Stimulated activated CD4-positive, alpha-beta T cell treated with anti-CD3 and anti-CD28 coated beads, TNF-alpha, amount 100 ng/mL, for 1 hour (primary cell): ENCODE measurements at regions not wholly inside any gene's neighbourhood (a gene's known extent, or its start where the extent isn't known, plus 50 kb on each side); places are given as distances from the start of the nearest gene placed in this dataset.

Experiments
- DNase-seq, 3 donors: peaks; one replicate each; pipeline ENCODE4 v3.0.0-alpha.2; 2020; ENCODE audit warnings: low read depth in 3 of 3, low spot score in 1 of 3

DNA sequence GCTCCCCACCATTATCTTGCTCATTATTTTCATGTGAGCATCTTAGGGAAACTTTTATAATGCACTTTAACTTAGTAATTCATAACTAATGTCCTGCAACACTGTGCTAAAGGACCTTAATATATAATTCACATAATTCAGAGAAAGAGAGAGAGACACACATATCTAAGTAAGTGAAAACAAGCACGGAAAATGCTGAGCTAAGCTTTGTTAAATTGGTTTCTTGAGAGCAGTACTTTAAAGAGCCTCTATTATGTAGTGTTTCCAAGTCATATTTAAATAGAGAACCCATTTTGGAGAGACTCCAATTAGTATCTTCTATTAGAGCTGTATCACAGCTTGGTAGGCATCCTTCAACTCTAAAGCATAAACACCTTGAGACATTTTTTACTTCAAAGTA, 354.1 kb upstream of the SOX14 start:
- DNase-seq: no peak

DNA sequence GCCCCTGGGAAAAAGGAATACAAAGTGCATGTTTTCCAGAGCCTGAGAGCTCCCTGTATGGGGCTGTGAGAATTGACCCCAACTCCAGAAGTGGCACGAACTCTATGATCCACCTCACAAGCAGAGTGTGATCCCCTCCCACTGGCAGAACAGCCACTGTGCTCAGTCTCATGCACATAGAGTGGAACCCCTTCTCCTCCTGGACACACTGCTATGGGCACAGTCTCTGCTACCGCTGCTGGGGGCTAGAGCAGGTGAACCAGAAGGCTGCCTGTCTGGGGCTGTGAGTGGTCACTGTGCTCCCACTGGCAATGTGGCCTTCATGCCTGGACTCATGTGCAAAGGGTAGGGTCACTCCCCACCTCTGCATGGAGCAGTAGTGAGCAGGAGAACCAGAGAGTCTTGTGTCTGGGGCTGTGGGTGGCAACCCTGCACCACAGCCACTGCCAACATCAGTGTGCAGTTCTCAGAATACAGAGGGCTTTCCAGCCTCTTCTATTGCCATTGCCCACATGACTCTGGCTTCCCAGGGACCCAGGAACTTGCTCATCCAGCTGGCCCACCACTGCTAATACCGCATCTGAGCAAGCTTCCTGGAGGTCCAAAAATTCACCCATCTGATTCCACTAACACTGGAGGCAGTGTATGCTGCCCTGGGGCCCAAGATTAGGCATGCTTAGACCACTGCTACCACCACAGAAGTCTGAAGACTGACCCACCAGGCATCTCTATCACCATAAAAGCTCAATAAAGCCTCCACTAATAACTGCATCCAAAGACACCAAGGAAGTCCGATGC, 343.7 kb upstream of the SOX14 start:
- no peak for DNase-seq

DNA sequence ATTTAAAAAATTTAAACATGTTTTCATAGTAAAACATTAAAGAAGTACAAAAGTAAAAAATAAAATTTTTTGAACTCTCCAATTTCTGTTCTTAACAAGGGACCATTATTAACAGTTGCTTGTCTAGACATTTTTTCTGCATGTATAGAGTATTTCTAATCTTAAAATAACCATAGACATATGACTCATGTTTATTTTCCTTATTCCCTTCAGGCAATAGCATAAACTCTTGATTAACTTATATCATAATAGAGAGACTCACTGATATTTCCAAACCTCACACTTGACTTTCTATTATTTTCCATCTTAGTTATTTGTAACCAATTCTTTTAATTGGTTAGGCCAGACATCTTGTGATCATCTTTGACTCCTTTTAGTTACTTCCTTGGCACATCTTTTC, 325.6 kb upstream of the SOX14 start:
- DNase-seq: no peak

DNA sequence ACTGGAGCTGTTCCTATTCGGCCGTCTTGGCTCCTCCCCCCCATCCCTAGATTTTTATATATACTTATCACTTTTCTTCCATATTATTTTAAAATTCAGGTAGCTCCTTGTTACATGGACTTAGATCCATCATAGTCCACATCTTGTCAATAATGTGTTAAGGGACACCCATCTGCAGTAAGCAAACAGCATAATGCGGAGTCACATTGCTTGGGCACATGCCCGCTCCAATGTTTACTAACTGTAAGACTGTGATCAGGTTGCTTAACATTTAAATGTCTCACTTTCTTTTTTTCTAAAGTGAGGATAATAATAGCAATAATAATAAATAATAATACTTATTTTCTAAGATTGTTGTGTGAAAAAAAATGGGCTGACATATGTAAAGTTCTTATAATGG, 303.2 kb upstream of the SOX14 start:
- no peak for DNase-seq

DNA sequence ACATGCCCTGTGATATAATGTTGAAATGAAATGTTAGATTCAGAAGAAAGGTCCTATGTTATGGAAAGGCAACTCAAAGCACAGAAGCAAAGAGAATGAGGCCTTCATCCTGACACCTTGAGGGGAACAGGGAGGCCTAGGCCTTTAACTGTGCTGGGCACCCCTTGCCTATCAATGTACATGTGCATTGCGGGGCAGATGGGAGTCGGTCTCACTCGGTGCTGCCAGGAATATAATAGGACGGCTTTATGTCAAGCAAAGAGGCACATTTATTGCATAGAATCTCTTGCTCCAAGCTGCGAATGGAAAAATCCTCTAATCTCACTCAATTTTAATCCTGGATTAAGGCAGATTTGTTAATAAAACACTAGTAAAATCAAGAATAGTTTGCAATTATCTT, 301.0 kb upstream of the SOX14 start:
- no peak for DNase-seq

DNA sequence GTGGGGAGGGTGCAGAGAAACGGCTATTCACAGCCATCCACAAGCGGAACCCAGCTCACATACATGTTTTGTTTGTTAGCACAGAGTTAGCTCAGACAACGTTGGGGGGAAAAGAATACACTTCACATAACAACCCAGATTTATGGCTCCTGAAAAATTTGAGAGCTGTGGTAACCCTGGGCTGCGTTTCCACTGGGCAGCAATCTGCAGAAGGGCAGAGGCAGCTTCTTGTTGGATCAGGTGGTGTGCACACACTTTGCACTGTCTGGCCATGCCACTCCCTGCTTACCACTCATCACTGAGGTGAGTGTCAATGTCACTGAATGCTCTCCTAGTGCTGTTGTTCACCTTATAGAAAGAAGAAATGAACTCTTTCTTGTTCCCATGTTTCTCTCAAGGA, 299.8 kb upstream of the SOX14 start:
- no peak for DNase-seq

DNA sequence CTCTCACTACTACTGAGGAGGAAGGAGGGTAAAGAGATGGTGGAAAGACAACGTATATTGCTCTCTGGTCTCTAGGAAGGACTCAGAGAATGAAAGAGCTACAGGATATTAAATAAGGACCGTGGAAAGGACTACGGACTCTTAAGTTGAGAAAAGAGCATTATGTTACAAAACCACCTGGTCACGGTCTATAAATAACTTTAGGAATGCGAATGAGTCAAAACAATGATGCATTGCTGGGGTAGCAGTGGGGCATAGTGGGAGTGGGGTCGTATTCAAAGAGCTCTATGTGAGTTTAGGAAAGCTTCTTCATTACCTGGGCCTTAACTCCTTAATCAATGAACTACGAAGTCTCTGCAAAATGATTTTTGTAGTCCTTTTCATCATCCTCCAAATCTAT, 295.7 kb upstream of the SOX14 start:
- no peak for DNase-seq

DNA sequence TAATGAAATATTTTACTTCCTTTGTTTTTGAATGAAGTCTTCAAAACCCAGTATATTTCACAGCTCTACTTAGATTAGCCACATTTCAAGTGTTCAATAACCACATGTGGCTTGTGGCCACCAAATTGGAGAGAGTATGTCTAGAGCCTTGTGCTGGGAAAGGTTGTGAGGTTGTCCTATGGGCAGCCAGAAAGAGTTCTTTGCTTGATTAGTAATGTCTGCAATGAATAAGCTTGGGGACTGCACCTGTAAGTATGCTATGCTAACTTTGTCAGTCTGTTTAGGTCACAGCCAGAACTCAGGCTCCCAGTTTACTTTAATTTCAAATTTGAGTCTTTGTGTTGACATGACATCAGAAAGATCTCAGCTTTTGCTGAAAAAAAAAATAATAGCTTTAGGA, 294.9 kb upstream of the SOX14 start:
- no peak for DNase-seq

DNA sequence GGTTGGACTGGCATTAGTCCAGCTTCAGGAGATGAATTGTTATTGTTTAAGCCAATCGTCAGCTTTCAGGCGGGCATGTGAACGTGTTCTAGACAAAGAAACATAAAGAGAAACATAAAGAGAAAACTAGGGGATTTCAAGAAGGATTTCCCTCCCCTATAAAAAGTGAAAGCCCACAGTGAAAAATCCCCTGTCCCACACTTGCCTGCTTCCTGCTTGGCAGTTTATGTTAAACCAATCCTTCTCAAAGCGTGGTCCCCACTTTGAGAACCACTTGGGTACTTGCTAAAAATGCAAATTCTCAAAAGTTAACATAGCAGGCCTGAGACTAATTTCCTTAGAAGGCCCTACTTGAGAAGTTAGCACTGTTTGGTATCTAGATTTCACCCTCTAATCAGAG, 293.0 kb upstream of the SOX14 start:
- DNase-seq: no peak

DNA sequence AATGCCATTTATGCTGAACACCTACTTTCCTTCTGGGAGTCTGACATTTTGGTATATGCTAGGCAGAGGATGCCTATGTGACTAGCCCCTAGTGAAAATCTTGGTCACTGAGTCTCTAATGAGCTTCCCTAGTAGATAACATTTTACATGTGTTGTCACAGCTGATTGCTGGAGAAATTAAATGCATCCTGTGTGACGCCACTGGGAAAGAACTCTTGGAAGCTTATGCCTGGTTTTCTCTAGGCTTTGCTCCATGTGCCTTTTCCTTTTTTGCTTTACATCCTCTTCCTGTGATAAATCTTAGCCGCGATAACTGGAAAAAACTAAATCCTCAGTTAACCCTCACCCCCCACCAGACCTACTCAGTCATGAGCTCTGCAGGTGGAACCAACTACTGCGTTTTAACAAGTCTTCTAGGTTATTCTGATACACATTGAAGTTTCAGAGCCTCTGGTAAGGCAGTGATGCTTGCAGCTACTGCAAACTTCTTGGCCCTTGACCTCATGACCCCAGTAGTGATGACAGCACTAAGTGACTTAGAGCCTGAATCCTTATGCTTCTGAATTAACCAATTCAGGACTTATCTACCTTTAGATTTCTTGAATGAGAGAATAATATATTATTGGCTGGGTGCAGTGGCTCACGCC, 292.4 kb upstream of the SOX14 start:
- no peak for DNase-seq

DNA sequence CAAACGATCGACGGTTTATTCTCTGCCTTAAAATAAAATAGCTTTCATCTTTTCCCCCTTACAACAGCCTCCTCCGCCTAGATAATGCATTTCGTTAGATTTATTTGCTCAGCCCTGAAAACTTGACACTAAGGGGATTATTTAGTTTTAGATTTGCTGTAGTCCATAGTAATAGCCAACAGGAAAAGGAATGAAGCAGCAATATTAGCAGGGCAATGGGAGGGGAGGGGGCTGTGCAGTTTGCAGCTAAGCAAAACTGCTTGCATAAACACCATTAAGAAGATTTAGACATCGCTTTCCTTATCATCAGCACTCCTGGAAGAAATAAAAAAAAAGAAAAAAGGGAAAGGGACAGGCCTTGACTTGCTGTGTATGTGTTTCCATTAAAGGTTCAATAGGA, 286.5 kb upstream of the SOX14 start:
- no peak for DNase-seq

DNA sequence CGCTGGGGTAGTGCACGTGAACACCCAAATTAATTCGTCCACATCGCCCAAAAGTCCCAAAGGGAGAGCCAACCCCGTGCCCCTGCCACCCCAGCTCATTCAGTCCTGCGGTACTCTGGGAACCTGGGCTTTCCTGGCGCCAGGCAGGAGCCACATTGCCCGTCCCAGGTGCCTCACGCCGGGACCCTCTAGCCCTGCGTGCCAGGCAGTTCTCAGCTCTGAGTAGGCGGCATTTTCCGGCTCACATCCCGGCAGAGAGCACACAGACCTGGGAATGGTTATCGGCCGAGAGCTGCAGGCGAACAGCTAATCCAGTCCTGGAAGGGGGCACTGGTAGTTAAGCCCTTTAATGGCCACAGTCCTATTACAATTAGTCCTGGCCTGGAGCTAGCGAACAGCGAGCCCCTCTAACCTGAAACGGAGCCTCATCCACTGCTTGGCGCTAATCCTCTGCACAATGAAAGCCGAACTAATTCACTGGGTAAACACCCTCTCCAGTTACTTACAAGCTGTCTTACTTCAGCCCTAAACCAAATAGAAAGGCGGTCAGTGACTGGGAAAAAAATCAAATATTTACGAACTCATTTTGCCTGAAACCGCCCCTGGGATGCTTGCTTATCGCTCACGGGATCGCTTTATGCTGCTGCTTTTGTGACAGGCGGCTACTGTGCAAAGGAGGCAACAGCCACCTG, 254.6 kb upstream of the SOX14 start:
- DNase-seq: no peak

DNA sequence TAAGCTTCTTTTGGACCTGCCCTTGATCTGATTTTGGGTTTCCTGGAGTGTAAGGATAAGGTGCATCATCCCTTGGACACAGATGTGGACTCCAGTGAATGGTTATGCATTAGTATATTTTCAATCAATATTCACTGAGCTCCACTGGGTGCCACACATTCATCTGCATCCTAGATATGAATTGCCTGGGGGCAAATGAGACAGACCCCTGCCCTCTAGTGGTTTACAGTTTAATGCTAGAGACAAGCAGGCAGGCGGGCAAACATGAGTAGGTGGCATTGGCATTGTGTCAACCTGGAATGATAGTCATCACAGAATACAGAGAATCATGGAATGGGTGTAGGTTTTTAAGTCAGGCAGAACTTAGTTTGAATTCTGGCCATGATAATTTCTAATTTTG, 252.5 kb upstream of the SOX14 start:
- no peak for DNase-seq

DNA sequence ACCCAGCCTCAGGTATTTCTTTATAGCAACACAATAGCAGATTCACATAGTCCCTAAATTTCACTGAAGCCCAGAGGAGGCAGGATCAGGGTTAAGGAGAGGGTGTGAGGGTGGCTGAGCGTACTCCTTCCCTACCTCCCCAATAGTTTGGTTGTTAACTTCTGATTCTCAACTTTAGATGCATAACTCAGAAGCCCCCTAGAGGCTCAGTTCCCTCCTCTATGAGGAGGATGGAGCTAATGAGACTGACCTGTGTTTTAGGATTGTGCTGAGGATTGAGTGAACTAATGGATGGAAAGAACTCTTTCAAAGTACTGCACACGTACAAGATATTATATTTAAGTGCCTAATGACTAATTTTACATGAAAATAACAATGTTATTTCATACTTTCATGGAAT, 249.3 kb upstream of the SOX14 start:
- DNase-seq: no peak

DNA sequence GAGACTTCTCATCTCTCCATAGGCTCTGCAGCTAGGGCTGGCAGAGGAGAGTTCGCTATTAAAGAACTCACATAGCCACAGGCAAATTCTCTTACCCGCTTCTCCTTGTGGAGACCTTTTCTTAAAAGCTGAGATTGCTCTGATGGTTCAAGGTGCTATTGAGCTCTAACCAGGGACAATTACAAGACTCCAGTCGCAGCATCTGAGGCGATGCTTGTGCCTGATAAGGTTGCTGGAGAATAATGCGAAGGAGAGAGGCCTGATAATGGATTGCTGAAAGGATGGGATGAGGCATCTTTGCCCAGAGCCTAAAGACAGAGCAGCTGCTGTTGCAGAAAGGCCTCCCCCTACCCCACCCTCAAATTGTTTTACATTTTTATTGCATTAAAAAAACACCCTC, 244.5 kb upstream of the SOX14 start:
- no peak for DNase-seq

DNA sequence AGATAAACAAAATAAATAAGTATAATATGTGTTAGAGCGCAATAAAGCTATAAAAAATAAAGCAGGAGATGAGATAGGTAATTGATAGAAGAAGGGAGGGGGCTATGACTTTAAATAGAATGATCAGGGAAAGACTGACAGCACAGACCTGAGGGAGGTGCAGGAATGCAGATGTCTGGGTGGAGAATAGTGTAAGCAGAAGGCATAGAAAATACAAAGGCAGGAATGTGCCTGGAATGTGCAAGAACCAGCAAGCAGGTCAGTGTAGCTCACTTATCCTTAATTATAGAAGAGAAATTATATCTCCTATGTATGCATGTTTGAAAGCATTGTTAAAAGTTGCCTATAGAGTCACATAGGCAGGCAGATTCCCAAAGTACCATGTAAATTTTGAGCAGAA, 239.4 kb upstream of the SOX14 start:
- DNase-seq: no peak

DNA sequence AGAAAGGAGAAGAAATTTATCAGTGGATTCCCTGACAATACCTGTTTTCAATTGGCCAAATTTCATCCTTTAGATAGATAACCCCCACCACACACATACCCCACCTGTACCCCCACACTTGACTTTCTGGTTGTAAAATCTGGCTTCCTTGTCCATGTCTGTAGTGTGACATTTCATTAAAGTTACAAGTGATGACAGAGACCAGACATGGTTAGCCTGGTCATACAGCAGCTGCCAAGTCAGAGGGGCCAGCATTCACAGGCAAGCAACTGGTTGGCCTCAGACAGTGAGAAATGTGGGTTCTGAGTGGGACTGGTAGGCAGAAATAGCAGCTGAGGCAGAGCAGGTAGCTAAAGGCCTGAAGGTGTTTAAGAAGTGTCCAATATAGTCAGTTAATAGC, 238.6 kb upstream of the SOX14 start:
- no peak for DNase-seq

DNA sequence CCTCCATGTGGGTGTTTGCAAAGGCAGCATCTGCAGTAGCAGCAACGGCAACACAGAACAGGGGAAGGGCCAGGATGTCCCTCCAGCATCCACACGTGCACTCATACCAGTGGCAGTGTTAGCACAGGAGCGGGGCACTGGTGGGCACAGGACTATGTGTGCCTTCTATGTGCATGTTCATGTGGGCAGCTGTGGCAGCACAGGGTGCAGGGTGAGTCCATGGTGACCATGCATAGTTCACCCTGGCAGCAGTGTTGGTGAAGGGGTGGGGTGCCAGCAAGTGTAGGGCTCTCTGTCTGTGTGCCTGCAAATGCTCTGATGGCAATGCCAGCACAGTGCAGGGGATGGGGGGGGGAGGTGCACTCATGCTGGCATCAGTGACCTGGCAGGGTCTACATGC, 222.1 kb upstream of the SOX14 start:
- no peak for DNase-seq

DNA sequence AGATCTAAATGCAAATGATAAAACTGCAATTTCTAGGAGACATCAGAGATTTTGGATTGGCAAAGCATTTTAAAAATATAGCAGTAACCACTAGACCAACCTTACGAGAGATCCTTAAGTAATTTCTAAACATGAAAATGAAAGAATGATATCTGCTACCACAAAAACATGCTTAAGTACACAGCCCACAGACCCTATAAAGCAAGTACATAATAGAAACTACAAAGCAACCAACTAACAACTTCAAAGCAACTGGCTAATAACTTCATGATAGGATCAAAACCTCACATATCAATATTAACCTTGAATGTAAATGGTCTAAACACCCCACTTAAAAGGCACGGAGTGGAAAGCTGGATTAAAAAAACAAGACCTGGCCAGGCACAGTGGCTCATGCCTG, 209.9 kb upstream of the SOX14 start:
- DNase-seq: no peak

DNA sequence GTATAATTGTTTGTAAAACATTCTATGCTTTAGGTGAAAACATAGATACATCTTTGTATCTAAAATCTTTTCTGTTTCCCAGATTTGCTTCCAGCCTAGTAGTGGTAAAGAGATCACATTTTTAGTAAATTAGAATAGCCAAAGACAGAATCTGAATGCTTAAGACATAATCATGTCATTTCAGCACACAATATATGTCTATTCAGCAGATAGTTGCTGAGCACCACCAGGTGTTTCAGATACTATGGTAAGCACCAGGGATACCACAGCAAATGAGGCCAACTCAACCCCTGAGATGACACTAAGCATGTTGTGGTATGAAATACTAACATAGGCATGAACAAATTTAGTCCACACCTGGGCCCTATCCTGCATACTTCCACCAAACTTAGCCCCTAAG, 195.2 kb upstream of the SOX14 start:
- no peak for DNase-seq

DNA sequence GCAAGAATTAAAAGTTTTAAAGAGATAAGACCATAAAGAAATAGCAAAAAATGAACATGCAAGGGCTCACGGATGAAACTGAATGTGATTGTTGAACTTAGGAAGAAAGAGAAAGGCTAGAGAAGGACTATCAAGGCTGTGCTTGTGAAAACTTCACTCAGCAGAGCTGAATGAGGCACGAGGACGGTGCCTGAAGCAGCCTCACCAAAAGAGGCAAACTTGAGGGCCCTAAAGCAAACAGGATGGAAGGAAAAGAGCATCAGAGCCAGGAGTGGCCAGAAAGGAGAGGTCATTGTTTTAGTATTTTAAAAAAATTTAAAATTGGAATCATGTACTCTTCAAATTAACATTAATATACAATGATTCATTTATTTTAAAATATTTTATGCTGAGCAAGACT, 191.2 kb upstream of the SOX14 start:
- DNase-seq: no peak

DNA sequence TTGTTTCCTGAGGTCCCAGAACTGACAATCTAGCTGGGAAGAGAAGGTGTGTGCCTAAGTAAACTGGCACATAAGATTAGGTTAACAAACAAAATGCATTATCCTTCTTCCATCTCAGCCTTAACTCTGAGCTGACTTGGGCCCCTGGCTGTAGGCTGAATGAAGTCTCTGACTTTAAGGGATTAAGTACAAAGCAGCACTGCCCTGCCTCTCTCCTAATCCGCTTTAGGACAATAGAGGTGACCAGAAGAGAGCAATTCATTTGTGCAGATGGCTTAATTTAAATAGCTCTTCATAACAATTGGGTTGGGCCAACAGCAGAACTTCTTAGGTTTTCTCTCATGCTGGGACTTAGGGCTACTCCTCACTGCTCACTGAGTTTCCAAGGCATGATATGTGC, 181.6 kb upstream of the SOX14 start:
- DNase-seq: no peak

DNA sequence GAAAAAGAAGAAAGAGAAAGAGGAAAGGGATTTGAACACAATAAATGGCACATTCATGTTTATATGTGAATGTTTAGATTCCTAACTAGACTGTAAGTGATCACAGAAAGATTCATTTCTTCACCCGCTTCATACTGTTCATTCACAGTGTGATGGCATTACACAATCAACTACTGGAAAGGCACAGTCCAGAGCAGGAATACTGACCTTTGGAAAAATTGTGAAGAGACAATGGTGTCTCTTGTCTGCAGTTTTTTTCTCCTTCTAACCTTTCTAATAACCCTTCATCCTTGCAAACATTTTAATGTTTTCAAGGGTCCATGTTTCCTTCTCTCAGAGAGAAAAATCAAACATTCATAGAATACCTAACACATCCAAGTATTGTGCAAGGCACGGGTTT, 180.9 kb upstream of the SOX14 start:
- no peak for DNase-seq
